ENCODE measurements at regions not wholly inside any gene's neighbourhood (a gene's known extent, or its start where the extent isn't known, plus 50 kb on each side); places are given as distances from the start of the nearest gene placed in this dataset.

- Histone ChIP-seq H3K36me3 (ENCODE audit: control insufficient read depth in 2 of 3, insufficient read depth in 3 of 3, low read length in 3 of 3) (no peaks in the 10 kb centered on the region), H3K9me3 (ENCODE audit: control insufficient read depth in 2 of 3, insufficient read depth in 1 of 3, low read length in 3 of 3) (no peaks in the 10 kb centered on the region), H3K4me3 (ENCODE audit: low read length in 3 of 3) (no peak overlapping the region), H3K27ac (ENCODE audit: low read depth in 2 of 2, low read length in 2 of 2) (no peak overlapping the region), H3K4me1 (ENCODE audit: control insufficient read depth in 2 of 3, insufficient read depth in 2 of 3, low read depth in 1 of 3, low read length in 3 of 3) (peaks cover 0 to 8% (median 0%) of the 10 kb centered on the region in 3 donors), H3K9ac (ENCODE audit: low read length in 3 of 3) (no peak overlapping the region), H3K27me3 (ENCODE audit: control insufficient read depth, insufficient read depth, low read length) (no peaks in the 10 kb centered on the region)
- DNase-seq: no peak
- no peak for TF ChIP-seq CTCF (IDR thresholded peaks at IDR 0.05; ENCODE audit: borderline replicate concordance, extremely low read depth, insufficient read depth)
- FAIRE-seq: no peak
- intact Hi-C loops (cut with DNase I): no loop called here
These were observed 104.5 kb downstream of the CYP26A1 start for GRCh38 chr10:93178226-93178625.

GRCh38 chr10:93180482-93180931, 106.8 kb downstream of the CYP26A1 start:
- no peak overlapping the region for H3K27ac ChIP-seq (ENCODE audit: low read depth in 2 of 2, low read length in 2 of 2)
- no peaks in the 10 kb centered on the region for H3K4me1 ChIP-seq (ENCODE audit: control insufficient read depth in 2 of 3, insufficient read depth in 2 of 3, low read depth in 1 of 3, low read length in 3 of 3)
- no peak for TF ChIP-seq CTCF (IDR thresholded peaks at IDR 0.05; ENCODE audit: borderline replicate concordance, extremely low read depth, insufficient read depth)
- H3K36me3 ChIP-seq (ENCODE audit: control insufficient read depth in 2 of 3, insufficient read depth in 3 of 3, low read length in 3 of 3): no peaks in the 10 kb centered on the region
- DNase-seq (peak in 3 of 5 donors; percentile 26 to 80 (median 68)), FAIRE-seq (no peak)
- H3K9ac ChIP-seq (ENCODE audit: low read length in 3 of 3): no peak overlapping the region
- H3K4me3 ChIP-seq (ENCODE audit: low read length in 3 of 3): no peak overlapping the region
- no peaks in the 10 kb centered on the region for H3K27me3 ChIP-seq (ENCODE audit: control insufficient read depth, insufficient read depth, low read length)
- intact Hi-C loops (cut with DNase I): no loop called here
- H3K9me3 ChIP-seq (ENCODE audit: control insufficient read depth in 2 of 3, insufficient read depth in 1 of 3, low read length in 3 of 3): no peaks in the 10 kb centered on the region

- FAIRE-seq: no peak
- H3K27me3 ChIP-seq (ENCODE audit: control insufficient read depth, insufficient read depth, low read length): no peaks in the 10 kb centered on the region
- H3K27ac ChIP-seq (ENCODE audit: low read depth in 2 of 2, low read length in 2 of 2): no peak overlapping the region
- no peak overlapping the region for H3K9ac ChIP-seq (ENCODE audit: low read length in 3 of 3)
- TF ChIP-seq CTCF (IDR thresholded peaks at IDR 0.05; ENCODE audit: borderline replicate concordance, extremely low read depth, insufficient read depth): no peak
- intact Hi-C loops (cut with DNase I): no loop called here
- no peak for DNase-seq
- H3K4me1 ChIP-seq (ENCODE audit: control insufficient read depth in 2 of 3, insufficient read depth in 2 of 3, low read depth in 1 of 3, low read length in 3 of 3): no peaks in the 10 kb centered on the region
- no peak overlapping the region for H3K4me3 ChIP-seq (ENCODE audit: low read length in 3 of 3)
- no peaks in the 10 kb centered on the region for H3K36me3 ChIP-seq (ENCODE audit: control insufficient read depth in 2 of 3, insufficient read depth in 3 of 3, low read length in 3 of 3)
- H3K9me3 ChIP-seq (ENCODE audit: control insufficient read depth in 2 of 3, insufficient read depth in 1 of 3, low read length in 3 of 3): no peaks in the 10 kb centered on the region
These were observed 107.8 kb downstream of the CYP26A1 start for GRCh38 chr10:93181271-93182048.

- TF ChIP-seq CTCF (IDR thresholded peaks at IDR 0.05; ENCODE audit: borderline replicate concordance, extremely low read depth, insufficient read depth): no peak
- intact Hi-C loops (cut with DNase I): no loop called here
- FAIRE-seq (no peak), DNase-seq (no peak)
- no peaks in the 10 kb centered on the region for H3K36me3 ChIP-seq (ENCODE audit: control insufficient read depth in 2 of 3, insufficient read depth in 3 of 3, low read length in 3 of 3)
- no peak overlapping the region for H3K27ac ChIP-seq (ENCODE audit: low read depth in 2 of 2, low read length in 2 of 2)
- no peak overlapping the region for H3K4me3 ChIP-seq (ENCODE audit: low read length in 3 of 3)
- H3K4me1 ChIP-seq (ENCODE audit: control insufficient read depth in 2 of 3, insufficient read depth in 2 of 3, low read depth in 1 of 3, low read length in 3 of 3): no peaks in the 10 kb centered on the region
- no peaks in the 10 kb centered on the region for H3K27me3 ChIP-seq (ENCODE audit: control insufficient read depth, insufficient read depth, low read length)
- no peak overlapping the region for H3K9ac ChIP-seq (ENCODE audit: low read length in 3 of 3)
- no peaks in the 10 kb centered on the region for H3K9me3 ChIP-seq (ENCODE audit: control insufficient read depth in 2 of 3, insufficient read depth in 1 of 3, low read length in 3 of 3)
These were observed 108.3 kb downstream of the CYP26A1 start for GRCh38 chr10:93182049-93182327.

All from kidney (tissue), 13 donors.